GM19351 (cell line): ENCODE measurements at regions not wholly inside any gene's neighbourhood (a gene's known extent, or its start where the extent isn't known, plus 50 kb on each side); places are given as distances from the start of the nearest gene placed in this dataset.

Source experiments
- ATAC-seq: cut with Tn5 transposase; IDR thresholded peaks from one replicate; pipeline ENCODE4 v1.9.1; 2021; ENCODE audit warnings: mild to moderate bottlenecking, moderate library complexity; ENCODE audit not compliant: unreplicated experiment

DNA sequence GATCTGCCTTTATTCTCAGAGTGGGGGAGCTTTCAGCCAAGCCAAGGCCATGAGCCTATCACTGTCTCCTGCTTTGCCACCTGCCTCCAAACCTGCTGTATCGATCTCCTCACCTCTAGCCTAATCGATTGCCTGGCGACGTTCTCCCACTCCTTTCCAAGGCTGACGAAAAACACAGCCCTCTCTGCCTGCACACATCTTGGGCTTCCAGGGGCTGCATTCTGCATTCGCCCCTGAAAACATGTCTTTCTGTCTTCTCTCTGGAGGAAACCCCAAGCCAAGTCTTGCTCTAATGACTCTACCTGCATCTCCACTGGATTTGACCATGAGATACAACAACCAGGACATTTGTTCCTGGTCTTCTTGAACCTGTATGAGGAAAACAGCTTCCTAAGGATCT lies 540.7 kb downstream of the BCL11B start:
- no peak for ATAC-seq

DNA sequence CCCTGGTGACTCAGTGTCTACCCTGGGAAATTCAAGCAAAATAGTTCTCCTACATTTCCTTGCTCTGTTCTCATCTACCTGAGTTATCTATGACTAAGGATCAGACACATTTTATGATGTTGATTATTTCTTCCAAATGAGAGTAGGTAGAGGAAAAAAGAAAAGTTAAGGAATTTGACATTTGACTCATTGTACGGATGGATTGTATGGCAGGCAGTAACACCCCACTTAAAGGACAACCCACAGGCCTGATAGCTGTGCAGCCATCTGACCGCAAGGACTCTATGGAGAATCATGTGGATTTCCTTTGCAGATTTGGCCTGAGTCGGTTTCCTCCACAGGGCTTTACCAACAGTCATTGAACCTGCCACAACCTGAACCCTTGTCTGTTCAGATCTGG lies 540.3 kb downstream of the BCL11B start:
- ATAC-seq, result no peak

DNA sequence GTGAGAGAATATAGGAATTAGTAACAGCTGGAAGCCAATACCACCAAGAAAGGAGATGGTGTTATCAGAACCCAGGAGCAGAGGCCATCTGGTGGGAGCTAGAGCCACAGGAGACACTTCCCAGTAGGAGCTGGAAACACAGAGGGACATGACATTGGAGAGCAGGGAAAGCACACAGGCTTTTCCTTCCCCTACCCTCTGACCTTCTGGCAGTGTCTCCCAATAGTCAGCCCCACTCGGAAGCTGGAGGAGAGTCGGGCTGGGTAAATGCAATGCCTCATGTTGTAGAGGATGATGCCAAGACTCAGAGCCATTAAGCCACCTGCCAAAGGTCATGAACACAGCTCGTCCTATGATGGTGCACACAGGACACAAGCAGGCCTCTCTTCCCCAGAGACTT lies 538.5 kb downstream of the BCL11B start:
- ATAC-seq, result no peak

DNA sequence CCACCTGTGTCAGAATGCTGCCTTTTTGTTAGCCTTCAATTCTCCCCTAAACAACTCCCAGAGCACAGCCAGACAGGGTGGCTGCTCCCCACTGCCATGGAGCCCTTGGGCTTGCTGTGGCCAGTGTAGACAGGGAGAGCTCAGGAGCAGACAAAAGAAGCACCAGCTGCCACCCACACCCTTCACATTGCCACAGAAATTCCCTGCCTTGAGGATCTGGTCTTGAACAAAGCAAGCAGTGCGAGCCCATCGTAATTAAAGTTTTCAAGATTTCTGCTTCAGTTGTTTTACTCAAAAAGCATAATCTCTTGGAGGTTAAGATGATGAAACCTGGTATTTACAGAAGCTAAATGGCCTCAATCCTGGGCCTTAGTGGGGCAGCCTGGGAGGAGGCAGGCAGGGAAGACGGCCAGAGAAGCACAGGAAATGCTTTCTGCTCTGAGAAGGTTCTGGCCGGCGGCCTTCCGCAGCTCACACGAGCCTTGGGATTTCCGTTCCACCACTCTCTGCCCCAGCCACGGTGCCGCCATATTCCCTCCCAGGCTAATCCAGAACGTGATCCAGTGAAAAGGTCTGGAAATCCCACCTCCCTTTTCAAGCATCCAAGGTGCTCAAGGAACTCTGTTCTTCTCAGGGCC lies 535.2 kb downstream of the BCL11B start:
- no peak for ATAC-seq

DNA sequence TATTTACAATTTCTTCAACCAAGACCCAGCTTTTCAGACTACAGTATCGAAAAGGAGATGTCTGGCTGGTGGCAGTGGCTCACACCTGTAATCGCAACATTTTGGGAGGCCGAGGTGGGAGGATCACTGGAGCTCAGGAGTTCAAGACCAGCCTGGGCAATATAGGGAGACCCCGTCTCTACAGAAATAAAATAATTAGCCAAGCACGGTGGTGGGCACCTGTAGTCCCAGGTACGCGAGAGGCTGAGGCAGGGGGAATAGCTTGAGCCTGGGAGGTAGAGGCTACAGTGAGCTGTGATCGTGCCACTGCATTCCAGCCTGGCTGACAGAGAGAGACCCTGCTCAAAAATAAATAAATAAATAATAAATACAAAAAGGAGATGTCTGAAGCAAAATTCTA lies 530.5 kb downstream of the BCL11B start:
- ATAC-seq, result no peak

DNA sequence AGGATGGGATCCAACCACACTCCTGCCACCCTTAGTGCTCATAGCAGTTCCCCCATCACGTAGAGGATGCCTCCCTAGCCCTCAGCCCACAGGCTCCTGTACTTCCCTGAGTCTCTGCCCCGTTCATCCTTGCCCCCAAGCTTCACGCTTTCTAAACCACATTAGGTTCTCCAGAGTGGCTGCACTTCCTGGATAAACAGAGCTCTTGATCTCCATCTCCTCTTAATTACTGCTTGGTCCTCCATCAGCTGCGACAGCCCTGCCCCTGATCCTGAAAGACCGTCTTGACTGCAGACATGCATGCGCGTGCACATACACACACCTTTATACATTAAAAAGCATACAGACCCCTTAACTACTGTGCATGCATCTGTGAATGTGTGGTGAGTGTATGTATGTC lies 530.0 kb downstream of the BCL11B start:
- no peak for ATAC-seq

DNA sequence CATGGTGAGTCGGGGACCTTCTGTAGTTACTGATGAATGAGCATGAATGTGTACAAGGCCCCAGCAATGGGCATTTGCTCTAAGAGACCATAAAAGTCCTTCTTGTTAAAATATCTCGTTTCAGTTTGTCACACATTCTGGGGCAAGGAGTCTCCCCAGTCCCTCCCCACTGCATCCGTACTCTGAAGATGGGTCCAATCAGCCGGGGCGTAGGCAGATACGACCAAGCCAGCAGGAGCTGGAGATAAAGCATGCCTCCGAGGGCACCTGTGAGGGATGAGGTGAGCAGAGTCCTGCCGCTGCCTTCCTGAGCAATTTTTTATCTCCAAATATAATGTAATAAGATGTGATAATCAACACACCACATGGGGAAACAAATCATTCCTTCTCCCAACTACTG lies 528.5 kb downstream of the BCL11B start:
- no peak for ATAC-seq

DNA sequence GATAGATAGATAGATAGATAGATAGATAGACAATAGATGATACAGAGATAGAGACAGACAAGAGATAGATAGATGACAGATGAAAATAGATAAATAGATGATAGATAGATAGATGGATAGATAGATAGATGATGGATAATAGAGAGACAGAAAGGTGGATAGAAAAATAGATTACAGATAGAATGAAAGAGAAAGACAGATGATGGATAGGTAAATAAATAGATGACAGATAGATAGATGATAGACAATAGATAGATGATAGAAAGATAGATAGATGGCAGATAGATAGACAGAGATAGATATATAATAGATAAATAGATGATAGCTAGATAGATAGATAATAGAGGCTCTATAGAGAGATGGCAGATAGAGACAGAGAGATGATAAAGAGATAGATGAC lies 523.0 kb downstream of the BCL11B start:
- no peak for ATAC-seq

DNA sequence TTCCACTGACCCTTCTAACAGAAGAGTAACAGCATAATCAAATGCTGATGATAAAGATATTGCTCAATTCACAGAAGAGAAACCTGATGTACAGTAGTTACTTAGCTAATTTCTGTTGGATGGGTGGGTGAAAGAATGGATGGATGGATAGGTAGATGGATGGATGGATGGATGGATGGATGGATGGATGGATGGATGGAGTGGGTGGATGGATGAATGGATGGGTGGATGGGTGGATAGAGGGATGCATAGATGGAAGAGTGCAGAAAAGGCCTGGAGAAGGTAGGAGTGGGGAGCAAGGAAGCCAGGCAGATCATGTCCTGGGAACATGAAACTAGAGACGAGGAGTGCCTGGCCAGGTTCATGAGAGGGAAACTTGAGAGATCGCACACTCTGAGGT lies 520.9 kb downstream of the BCL11B start:
- no peak for ATAC-seq

DNA sequence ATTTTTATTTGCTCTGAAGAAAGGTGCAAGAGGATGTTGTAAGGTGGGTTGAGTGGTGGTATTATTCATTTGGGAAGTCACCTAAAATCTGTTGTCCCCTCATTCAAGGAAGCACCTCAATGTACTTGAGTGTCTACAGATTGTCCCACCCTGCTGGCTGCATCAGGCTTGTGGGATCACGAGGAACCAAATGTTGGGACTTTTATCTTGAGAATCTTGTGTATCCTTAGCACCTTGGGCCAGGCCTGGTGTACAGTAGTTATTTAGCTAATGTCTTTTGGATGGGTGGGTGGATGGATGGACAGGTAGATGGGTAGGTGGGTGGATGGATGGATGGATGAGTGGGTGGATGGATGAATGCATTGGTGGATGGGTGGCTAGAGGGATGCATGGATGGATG lies 519.3 kb downstream of the BCL11B start:
- ATAC-seq, result no peak

DNA sequence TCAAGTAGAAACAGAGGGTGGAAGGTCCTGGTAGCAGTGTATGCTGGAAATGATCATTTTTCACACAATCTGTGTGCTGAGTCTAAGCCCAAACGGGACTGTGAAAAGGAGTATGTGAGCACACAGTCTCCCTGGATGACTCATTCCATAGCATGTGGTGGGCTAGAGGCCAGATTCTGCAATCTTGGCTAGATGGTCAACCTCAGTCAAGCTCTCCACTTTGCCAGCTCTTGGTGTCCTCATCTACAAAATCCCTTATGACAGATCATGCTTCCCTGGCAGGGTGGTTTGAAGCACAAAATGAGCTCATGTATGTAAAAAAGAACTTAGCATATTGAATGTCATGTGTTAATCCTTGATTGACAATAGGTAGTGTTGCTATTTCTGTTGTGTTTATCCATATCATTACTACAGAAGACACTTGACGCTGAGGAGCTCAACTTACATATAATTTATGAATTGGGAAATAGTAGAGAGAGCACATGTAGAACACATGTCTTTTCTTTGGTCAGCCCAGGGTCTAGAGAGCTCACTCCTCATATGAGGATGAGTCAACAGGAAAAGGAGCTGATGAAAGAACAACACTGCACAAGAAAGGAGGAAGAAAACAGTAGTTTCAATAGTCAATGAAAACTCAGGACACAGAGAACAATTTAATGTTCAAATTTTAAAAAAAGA lies 517.5 kb downstream of the BCL11B start:
- ATAC-seq, result no peak

DNA sequence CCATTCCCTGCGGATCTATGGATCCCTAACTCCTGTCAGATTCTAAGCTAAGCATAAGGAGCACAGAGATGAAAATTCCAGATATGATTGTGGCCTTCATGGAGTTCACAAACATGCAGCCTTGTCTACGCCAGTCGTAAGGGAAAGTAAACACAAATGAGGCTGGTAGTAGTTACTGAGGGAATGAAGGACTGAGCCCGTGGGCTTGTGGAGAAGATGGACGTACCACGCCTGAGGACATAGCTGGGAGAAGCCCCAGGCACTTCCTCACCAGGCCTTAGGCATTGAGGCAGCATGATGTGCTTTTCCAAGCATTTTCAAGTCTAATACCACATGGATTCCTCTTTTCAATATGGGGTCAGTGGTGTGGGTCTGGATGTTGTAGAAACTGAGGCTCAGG lies 515.2 kb downstream of the BCL11B start:
- no peak for ATAC-seq

DNA sequence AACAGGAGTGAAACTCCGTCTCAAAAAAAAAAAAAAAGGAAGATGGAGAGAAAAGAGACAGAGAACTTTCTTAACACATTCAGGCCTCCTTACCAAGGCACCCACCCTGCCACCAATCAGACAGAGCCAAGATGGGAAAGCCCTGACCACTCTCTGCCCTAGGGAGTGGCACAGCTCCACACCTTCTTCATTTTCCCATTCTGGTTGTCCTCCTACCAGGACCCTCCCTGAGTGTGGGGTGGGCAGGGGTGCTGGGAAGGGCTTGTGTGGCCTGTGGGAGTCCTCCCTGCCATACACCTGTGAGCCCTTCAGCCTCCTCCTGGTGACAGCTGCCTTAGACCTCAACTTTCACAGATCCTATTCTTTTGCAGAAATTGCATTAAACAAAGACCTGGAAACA lies 513.6 kb downstream of the BCL11B start:
- no peak for ATAC-seq

DNA sequence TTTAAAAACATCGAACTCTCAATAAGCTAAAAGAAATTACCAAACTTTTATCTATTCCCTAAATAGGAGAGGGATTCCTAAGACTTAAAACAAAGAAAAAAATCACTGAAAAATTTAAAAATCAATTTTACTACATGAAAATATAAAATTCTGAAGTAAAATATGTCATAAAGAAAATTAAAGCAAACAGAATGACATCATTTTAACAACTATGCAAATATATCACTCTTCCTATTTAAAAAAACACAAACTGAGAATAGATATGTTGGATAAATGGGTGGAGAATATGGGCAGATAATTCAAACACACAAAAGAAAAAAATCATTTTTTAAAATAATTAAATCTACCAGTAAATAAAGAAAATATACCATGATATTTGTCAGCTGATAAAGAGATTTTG lies 510.0 kb downstream of the BCL11B start:
- ATAC-seq, result no peak

DNA sequence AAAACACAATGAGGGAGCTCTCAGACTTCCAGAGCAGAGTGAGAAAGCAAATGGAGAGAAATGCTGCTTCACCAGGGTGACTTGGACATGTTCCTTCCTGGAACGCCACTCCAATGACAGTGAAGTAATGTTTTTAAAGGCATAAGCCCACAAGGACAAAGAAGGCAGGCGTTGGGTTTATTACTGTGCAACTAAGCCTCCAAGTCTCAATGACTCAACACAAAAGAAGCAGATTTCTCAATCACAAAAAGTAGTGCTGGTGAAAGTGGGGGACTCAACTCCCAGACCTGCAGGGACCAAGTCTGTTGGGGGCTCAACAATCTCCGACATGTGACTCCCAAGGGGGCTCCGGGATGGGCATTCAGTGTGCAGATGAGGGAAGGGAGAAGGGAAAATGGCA lies 505.2 kb downstream of the BCL11B start:
- no peak for ATAC-seq

DNA sequence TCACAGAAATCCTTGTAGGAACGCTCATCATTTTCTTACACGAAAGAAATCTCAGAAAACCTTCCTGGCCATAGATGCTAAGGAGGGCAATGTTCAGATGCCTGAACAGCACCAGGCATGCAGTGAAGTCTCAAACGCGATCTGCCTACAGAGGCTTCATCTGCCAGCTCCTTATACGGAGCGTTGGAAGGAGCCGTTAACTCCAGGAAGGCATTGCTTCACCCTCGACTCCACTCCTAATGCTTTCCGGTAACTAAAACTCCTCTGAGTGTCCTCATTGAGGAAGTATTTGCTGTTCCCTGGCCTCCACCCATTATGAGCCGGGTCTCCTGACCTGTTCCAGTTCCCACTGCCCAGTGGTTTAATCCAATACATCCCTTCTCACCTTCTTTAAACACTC lies 502.7 kb downstream of the BCL11B start:
- ATAC-seq, result no peak

DNA sequence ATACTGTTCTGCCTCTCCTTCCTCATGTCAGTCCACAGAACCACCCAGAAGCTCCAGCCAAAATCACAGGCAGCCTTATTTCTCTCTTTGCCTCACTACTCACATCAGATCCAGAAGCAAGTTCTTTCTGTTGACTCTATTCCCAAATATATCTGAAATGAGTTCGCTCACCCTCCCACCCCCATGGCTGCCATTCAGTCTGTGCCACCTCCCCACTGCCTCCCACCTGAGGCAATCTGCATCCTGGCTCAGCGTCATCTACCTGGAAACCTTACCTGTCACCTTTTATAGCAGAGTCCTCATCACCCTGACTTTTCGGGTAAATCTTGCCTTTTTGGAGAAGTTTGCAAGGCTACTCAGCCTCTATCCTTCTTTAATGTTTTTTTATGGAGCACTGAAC lies 501.8 kb downstream of the BCL11B start:
- no peak for ATAC-seq

DNA sequence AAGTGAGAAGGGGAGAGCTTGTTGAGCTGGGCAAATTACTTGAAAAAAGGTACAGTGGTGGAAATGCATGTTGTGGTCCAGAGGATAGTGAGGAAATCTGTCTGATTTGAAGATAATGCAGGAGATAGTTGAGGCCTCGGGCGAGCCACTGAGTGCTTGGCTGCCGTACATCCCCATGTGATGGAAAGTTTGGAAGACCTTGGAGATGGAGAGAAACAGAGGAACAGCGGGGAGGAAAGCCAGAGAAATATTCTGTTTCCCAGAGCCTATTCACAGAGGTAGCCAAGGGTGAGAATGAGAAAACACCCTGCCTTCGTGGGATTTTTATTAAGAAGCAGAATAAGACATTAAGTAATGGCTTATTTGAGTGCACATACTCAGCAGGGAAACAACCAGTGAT lies 498.2 kb downstream of the BCL11B start:
- ATAC-seq, result no peak

DNA sequence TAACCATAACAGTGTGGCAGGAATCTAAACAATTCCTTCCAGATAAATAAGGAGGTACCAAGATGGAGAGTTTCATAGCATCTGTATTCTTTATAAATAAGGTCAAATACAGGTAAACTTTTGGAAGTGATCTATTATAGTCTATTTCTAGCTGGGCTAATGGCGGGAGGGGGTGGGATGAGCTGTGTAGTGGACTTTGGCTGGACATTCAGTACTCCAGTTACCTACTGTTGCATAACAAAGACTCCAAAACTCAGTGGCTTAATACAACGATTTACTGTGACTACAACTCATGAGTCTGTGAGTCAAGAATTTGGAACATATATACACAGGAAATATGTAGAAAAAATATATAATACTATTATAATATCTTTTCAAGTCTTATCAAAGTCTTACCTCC lies 496.1 kb downstream of the BCL11B start:
- no peak for ATAC-seq

DNA sequence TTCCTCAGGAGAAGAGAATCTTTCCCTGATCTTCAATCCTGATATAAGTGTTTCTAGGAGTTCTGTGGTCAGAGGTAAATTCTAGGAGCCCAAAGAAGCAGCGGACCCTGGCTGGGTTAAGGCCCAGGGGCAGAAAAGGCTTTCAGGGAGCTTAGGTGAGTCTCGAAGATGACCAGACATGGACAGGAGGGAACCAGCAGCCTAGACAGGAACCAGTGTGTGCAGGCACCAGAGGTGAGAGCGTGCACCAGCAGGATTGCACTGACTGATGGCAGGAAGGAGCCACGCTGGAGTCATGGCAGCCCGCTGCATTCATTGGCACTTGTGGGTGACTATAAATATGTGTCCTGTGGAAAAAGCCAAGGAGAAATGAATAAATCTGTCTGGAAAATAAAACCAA lies 489.9 kb downstream of the BCL11B start:
- no peak for ATAC-seq

DNA sequence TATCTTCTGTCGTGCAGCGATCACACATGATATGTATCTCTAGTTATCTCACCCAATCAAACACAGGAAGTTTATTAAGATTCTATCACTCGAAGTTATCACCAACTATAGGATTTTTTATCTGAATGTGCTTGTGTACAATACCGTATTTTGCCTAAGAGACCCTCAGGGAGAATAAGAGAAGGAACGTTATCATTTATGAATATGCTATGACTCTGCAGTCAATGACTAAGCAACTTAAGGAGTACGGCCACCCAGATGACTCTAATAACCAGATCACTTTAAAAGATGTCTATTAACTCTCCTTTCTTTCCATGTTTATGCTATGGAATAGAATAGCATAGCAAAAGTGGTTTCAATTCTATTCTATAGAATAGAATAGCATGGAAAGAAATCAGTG lies 486.4 kb downstream of the BCL11B start:
- no peak for ATAC-seq

DNA sequence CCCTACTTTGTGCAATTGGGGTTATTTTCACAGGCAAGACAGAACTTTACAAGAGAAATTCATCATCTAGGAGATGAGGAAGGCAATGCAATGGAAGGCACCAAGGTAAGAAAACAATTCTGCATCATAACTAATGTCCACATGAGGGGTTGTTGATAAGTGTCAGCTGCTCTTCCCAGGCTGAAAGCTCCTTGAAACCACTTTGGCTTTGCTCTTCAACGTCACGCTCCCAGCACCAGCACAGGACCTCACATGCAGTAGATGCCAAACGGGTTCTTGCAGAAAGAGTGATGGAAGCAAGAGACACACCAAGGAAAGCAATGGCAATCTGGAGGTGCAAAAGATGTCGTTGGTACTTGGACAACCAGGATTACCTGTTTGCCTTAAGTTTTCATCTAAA lies 485.5 kb downstream of the BCL11B start:
- ATAC-seq, result no peak

DNA sequence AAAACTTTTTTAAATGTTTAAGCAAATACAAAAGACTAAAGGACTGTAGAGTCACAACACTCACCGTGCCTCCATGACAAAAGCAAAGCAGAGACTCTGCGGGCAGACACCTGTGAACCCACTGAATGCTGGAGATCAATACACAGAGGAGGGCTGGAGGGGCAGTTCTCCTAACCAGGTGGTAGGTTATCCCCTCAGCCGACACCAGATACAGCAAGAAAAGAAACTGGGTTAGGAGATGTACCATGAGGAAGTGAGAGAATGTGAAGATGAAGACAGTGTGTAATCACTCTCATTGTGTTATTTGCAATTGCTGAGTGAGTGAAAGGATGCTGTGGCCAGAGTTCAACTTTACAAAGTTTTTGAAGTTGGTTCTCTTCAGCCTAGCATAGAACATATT lies 480.3 kb downstream of the BCL11B start:
- ATAC-seq, result no peak
